Kidney tubule cell (primary cell): ENCODE measurements at regions not wholly inside any gene's neighbourhood (a gene's known extent, or its start where the extent isn't known, plus 50 kb on each side); places are given as distances from the start of the nearest gene placed in this dataset.
A peak's percentile ranks its signal among the peaks of the same experiment; 100 is the strongest.

Experiments
- DNase-seq: peaks from one replicate; pipeline ENCODE4 v3.0.0-alpha.2; 2018; ENCODE audit warnings: low spot score

DNA sequence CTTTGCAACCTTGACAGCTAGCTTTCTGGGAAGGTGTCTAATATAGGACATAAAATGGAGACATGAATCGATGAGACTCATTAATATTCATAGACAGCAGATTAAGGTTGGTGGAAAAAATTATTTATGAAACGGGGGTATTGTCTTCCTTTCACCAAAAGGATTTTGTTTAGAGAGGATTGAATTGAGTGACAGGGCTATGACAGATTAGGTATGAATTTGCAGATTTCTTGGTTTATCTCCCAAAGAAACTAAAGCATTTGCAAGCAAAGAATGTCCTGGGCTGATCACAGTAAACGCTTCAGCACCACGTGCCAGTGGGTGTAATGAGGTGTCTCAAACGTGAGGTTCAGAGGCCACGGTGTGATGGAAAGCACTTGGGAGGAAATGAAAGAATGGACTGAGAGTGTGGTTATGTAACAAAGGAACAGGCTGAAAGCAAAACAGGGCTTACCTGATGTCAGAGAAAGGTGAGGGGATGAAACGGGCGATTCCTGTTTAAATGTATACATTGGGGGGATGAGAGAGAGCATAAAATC lies 329.2 kb upstream of the NPVF start:
- DNase-seq, result no peak

DNA sequence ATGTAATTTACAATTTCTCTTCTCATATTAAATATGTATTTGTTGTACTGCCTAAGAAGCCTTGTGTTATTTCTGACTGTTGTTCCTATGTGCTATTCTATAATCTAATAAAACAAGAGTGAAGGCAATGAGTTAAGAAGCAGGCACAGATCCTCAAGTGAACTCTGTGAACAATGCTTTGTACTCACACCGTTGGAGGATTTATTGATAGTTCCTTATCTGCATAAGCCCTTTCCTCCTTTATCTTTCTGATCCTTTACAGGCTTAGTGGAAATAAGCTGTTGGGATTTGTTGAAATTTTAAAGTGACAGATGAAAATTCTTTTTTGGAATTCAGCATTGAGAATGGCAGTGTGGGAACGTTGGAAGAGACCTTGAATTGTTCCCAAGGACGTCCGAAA lies 329.6 kb upstream of the NPVF start:
- no peak for DNase-seq

DNA sequence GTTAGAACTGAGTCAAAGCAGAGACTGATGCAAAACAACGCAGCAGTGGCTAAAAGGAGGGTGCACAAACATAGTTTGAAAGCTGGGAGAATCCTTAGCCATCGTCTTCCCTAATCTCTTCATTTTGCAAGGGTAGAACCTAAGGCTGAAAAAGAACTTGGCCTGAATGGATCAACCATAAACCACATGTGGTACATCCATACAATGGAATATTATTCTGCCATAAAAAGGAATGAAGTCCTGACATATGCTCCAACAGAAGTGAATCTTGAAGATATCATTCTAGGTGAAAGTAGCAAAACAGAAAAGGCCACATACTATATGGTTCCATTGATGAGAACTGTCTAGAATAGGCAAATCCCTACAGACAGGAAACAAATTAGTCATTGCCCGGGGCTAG lies 330.3 kb upstream of the NPVF start:
- no peak for DNase-seq

DNA sequence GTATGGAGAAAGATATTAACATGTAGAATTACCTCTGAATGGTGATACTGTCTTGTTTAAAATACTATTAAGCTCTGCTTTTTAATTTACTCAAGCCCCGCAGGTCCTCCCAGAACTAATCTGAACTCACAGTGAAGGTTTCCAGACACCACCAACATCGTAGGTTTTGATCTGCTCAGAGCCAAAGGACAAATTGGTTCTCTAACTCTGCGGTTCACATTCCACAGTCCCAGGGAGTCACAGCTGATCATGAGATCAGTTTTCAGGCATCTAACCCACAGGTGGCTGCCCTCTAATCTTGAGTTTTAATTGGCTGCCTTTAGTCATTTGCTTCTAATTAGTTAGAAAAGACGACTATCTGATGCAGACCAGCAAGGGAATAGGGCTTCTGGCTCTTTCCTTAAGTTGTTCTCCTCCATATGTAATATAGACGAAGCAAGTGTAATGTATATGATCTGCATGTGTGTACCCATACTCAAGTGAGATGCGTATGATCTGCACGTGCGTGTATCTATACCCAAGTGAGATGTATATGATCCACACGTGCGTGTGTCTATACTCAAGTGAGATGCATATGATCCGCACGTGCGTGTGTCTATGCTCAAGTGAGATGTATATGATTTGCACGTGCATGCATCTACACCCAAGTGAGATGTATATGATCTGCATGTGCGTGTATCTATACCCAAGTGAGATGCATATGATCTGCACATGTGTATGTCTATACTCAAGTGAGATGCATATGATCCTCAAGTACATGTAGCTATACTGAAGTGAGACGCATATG lies 331.5 kb upstream of the NPVF start:
- DNase-seq, result no peak

DNA sequence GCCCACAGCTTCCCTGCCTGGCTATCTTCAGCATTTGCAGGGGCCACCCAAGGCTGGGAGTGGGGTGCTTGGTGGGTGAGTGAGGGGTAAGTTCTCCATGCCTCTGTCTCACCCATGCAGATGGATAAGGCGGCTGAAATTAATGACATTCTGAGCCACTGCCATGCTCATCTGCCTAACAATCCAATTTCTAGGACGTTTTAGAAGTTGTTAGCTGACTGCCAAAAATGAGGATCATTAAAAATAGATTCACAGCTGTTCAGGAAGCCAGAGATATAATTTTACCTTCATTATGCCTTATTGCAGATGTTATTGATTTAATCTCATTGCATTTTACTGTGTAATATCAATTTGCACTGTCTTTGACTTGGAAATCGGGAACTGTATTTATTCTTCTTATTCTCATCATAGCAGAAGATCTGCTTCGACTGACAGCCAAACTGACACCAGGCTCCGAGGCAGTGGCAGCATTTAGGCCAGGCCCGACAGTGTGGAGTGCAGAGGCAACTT lies 334.4 kb upstream of the NPVF start:
- no peak for DNase-seq

DNA sequence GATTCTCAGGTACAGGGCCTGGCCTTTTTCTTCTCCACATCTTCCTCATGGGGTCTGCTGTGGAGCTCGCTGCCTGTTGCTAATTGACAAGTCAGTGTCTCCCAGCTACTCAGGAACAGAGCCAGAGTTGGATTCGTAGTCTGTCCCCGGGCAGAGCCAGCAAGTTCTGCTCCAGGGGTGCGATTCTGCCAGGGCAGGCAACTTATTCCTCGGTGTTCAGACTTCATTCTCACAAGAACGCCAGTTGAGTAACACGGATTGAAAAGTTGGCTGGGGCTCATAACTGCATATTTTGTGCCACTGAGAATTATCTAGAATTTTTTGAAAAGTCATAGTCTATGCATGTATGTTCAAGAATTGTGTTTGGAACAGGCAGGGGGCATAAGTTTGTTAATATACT lies 336.7 kb upstream of the NPVF start:
- no peak for DNase-seq

DNA sequence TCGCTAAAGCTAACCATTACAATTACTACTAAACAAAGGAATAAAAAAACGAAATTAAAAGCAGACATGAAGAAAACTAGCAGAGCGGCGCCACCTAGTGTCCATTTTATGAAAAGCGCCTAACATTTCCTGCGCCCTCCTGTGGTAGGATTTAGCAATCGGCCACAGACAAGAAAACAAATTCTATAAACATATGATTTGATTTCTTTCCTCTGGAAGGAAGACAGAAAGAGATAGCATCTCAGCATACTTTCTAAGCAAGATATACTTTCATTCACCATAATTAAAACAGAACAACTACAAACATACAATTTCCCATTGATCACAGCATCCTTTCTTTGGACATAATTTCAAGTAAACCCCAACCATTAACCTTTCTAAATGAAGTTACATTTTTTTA lies 337.7 kb upstream of the NPVF start:
- peak; percentile 67 for DNase-seq

DNA sequence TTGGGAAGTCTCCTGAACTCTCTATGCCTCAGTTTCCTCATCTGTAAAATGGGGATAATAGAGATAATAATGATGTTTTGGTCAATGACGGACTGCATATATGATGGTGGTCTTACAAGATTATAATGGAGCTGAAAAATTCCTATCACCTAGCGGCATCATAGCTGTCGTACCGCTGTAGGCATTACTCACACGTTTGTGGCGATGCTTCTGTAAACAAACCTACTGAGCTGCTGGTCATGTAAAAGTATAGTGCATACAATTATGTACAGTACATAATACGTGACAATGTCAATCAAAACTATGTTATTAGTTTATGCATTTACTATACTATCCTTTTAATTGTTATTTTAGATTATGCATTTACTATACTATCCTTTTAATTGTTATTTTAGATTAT lies 339.1 kb upstream of the NPVF start:
- DNase-seq, result no peak

DNA sequence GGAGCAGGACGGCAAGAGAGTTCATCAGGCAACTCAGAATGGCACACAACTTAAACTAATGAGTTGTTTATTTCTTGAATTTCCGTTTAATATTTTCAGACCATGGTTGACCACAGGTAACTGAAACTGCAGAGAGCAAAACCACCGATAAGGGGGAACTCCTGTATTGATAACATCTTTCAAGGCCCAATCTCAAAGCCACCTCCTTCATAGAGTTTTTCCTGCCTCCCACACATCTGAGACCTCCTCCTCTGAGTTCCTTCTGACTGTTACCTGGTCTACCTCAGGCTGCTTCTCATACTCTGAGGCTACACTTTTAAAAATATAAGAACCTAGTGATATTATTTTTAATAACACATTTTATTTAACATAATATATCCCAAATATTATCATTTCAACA lies 341.5 kb upstream of the NPVF start:
- no peak for DNase-seq

DNA sequence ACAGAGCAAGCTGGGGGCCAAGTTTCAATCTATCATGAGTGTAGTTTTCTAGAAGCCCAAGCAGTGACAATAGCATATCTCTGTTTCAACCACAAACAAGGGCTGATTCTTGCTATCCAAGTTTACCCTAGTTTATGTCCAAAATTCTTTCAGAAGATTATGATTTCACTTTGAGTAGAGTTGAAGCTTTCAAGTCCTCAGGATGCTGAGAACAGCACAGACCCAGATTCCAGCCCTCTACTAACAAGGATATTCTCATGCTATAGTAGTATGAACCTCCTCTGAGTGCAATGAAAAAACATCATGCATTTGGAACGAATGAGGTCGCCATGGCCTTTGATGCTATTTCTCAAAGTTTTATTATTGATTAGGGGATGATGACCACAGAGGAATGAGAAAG lies 344.1 kb upstream of the NPVF start:
- no peak for DNase-seq

DNA sequence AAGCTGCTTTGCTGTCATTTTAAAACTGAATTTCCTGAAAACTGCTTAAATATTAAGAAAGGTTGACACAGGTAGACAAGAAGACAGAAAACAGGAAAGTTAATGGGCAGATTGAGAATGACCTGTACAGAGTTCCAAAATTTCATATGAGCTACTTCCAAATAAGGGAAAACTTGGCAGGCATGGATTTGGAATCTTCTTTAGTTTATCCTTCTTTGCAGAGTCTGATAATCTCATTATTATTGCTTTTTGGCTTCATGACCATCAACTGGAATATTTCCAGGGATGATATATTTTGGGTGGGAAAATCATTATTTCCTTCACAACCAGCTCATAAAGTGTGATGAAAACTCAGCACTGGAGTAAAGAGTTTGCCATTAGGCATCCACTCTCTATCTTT lies 346.5 kb upstream of the NPVF start:
- DNase-seq, result no peak

DNA sequence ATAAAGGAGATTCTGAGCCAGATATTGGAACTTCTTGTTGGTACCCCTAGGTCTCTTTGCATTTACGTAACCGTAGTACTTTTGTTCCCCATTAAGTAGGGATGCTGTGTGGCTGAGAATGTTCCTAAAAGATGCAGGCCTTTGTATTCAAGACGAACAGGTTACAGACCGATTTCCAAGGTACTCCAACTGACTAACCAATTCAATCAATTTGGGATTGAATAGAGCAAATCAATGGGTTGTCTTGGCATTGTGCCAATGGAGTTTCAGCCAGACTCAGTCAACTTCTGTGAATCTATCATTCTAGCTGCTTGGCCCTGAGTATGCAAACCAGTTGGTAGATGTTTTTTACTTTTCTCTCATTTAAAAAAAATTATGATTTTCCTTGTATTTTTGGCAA lies 347.3 kb upstream of the NPVF start:
- DNase-seq, result no peak

DNA sequence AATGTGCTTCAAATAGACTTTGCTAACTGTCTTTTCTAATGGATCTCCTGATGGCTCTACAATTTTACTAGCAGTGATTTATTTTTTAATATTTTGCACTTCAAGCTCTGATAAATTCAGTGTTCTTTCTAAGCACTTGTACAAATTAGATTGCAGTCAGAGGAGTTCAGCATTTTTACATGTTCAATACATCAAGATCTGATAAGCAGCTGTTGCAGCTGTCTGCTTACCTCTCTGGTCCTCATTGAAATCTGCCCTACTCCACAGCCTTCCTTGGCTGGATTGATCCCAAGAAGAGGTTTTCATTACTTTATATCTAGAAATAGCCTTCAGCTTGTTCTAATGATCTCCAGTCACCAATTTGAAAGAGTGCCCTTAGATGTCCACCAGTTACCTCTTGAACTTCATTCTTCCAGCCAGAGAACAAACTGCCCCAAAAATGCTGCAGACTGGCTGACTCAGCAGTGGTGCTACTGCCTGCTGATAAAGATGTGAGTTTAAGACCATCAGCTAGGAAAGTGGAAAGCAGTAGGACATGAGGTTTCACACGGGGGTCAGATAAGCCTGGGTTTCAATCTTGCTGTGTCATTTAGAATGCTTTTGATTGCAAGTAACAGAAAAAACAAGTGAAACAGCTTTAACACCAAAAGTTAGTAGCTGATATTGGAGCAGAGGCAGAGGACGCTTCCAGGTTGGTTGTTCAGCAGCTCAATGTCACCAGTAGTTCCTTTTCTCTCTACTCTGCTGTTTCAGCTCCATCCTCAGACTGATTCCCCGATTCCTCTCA lies 350.9 kb upstream of the NPVF start:
- no peak for DNase-seq

DNA sequence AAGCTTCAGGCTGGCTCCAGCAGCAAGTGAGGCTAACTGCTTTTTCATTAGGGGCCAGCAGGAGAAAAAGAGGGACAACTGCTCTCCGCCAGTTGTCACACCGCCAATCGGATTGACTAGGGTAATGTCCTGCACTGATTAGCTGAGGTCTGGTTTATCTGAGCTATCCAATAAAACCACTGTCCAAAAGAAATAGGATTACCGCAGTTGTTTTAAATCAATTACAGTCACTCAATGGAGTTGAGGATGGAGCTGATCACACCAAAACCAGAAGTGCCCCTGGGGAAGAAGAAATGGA lies 351.4 kb upstream of the NPVF start:
- no peak for DNase-seq

DNA sequence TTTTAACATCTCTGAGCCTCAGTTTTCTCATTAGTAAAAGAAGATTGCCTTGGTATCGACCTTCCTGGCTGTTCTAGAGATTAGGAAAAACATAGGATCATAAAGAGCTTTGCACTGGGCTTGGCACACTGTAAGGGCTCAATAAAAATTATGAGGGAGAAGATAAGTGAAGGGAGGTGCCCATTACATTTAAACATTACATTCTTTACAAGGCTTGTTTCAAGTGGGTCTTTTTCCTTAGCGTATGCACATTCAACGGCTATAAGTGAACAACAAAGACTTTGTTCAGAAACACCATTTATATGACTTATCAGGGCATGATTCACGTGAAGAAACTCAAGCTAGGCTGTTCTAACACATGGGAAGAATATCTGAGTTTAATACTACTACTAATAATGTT lies 351.9 kb upstream of the NPVF start:
- DNase-seq, result no peak

DNA sequence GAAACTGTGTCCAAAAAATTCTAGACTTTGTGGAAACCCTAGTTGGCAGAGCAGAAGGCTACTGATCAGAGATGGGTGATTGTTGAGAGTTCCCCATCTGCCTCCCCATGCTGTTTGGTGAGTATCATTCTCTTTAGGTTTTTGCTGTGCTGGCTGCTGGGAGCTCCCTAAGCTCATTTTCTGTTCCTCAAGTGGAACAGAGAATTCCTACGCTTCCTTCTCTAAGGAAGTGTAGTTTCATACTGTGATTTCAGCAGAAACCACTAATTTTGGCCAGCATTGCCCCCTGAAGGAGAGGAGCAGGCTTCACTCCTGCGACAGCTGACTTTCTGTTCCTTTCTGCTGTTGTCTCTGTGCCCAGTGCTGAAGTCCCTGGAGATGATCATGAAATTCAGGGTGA lies 355.3 kb upstream of the NPVF start:
- no peak for DNase-seq

DNA sequence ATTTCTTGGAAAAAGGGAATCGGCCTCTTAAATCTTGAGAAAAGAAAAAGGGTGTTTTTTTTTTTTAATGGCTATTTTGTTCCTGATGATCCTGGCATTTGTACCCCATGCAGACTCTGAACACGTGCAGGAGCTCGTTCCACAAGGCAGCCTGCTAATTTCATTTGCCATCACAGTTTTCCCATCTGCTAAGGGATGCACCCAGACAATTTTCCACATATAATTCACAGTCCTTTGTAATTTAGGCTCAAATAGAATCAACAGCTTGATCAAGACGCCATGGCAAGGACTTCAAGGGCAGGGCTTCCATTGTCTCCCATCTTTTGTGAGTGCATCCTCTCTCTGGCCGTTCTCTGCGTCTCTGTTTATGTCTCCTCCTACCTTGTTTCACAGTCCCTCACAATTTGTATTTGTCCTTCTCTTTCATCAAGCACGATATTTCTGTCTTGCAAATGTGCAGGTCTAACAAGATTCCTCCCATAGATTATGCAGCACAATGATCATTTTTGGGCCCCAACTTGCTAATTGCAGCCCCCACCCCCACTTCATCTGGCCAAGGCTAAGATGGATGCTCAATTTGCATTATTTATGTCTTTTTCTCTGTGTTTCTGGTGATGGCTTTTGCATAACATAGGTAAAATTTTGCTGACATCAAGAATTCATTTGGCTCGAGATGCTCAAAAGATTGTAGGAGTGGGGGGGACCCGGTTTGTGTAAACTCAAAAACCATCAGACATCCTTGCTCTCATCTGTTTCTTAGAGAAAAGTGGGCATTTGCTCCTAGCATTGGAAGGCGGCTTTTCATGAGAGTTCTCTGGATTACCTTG lies 356.0 kb upstream of the NPVF start:
- DNase-seq, result no peak

DNA sequence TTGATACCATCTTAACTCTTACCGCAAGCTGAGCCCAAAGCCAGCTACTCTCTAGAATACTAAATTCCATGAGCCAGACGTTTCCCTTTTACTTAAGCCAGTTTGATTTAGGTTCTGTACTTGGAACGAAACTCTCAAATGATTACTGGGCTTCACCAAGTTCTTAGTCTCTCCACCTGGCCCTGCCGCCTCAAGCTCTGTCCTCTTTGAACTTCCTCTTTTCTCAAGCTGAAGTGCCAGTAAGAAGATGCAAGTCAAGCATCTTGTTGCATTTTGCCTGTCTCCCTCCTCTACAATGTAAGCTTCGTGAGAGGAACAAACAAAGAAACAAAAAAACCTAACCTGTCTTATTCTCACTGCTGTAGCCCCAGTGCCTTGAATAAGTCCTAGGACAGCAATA lies 358.2 kb upstream of the NPVF start:
- DNase-seq, result no peak

DNA sequence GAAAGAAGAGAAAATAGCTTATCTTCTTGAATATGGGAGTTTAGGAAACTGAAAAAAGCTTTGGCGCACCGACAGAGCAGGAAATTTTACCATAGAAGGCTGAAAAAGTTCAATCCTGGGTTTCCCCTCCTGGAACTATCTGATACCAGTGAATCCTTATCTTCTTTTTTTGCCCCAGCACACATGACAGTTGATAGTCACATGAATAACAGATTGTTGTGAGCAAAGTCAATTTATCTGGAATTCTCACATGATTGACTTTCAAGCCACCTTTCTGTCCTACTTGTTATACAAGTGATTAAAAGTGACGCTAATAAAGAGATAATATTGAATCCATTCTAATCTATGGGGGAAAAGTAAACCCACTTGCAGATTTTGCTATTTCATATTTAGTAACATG lies 365.8 kb upstream of the NPVF start:
- DNase-seq, result no peak

DNA sequence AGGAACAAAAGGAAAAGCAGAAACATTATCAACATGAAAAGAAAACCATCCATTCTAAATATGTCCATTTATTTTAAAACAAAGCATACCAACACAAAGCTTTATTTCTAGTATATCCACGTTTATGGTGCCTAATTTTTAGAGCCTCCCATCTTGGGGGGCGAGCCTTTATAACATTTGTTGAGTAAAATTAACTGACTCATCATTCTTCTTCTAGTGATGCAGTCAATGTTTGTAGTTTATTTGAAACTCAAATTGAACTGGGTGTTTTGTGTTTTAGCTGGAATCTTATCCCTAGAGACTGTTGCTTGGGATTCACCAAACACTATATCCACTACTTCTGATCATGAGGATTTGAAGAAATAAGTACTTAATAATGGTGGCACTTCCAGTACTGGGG lies 366.4 kb upstream of the NPVF start:
- no peak for DNase-seq

DNA sequence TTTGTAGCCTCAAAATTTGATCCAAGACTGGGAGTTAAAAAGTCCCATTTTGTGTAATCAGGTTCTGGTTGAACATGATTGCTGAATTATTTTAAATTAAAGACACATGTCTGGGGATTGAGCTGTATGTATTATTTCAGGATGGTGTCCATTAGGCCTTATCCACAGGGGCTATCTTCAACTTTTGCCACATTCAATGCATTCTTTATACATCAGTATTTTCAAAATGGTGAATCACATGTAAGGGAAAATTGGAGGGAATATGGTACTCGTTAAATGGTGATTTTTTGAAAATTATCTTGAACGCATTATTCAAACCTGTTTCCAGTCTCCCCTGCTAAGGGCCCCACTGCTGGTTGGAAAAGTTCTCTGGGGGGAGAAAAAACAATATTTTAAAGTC lies 367.7 kb upstream of the NPVF start:
- DNase-seq, result no peak

DNA sequence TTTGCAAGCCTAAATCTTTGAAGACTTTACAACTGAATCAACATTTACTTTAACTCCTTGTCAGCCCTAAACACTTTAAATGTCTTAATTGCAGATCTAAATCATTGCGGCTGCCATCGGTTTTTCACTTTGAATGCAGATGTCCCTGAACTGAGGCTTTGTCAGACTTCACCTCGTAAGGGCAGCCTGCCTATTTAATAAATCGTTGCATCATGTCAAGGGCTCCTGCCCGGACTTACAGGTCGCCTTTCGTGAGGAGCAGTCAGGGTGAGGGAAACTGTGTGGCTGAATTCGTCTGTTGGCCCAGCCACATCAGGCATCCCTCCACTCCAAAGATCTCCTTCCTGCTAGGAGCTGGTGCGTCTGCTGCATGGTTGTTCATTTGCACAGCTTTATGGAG lies 368.2 kb upstream of the NPVF start:
- DNase-seq, result no peak

DNA sequence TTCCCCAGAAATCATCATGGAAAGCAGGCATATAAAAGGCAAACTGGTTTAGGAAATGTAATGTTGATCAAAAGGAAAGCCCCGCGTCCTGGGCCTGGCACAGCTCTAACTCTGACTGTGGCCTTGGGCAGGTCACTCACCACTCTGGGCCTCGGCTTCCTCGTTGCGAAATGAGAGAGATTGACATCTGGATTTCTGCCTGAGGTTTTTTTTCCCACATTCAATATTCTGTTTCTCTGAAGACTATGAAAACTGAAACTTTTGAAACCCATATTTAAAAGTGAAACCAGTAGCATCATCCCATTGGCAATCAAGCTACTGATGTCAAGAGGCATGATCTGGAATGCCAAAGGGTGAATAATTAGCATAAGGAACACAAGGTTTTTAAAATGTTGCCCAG lies 369.7 kb upstream of the NPVF start:
- DNase-seq, result no peak
